HL-60 (cell line): ENCODE measurements at regions not wholly inside any gene's neighbourhood (a gene's known extent, or its start where the extent isn't known, plus 50 kb on each side); places are given as distances from the start of the nearest gene placed in this dataset.

Source experiments
- CTCF ChIP-seq: IDR thresholded peaks from one replicate; pipeline ENCODE4 v1.5.1; 2011; ENCODE audit warnings: low read length, control low read depth, inconsistent platforms; ENCODE audit not compliant: insufficient read depth
- GABPA ChIP-seq: IDR thresholded peaks from 2 replicates; pipeline ENCODE4 v1.6.1; 2012; ENCODE audit warnings: low read depth
- POLR2AphosphoS5 ChIP-seq: IDR thresholded peaks from 2 replicates; pipeline ENCODE4 v1.6.1; 2012; ENCODE audit warnings: low read depth

GRCh38 chr10:29860166-29860565, 199.2 kb downstream of the JCAD start:
- TF ChIP-seq CTCF, result no peak
- no peak for TF ChIP-seq POLR2AphosphoS5
- no peak for TF ChIP-seq GABPA
